Mucosa of descending colon (tissue), 3 donors: ENCODE measurements at regions not wholly inside any gene's neighbourhood (a gene's known extent, or its start where the extent isn't known, plus 50 kb on each side); places are given as distances from the start of the nearest gene placed in this dataset.

Experiments
- ATAC-seq: fragments of 200-7000 bp; cut with Tn5 transposase; one replicate; pipeline ENCODE4 v1.9.1; 2020; ENCODE audit warnings: mild to moderate bottlenecking, moderate library complexity
- DNase-seq, 3 donors: peaks; one replicate each; pipeline ENCODE4 v3.0.0-alpha.2; 2020
- H3K36me3 ChIP-seq: fragments of 200-600 bp; one replicate; pipeline ENCODE4 v1.8.0; 2021; ENCODE audit warnings: low read depth, mild to moderate bottlenecking
- H3K4me1 ChIP-seq: fragments of 200-600 bp; one replicate; pipeline ENCODE4 v1.8.0; 2021; ENCODE audit warnings: low read depth, mild to moderate bottlenecking
- H3K4me3 ChIP-seq: fragments of 200-600 bp; one replicate; pipeline ENCODE4 v1.8.0; 2021; ENCODE audit warnings: mild to moderate bottlenecking
- H3K9me3 ChIP-seq: fragments of 200-600 bp; one replicate; pipeline ENCODE4 v1.8.0; 2021; ENCODE audit warnings: mild to moderate bottlenecking
- CTCF ChIP-seq: fragments of 200-600 bp; IDR thresholded peaks from one replicate; pipeline ENCODE4 v1.8.0; 2022; ENCODE audit warnings: antibody characterized with exemption, mild to moderate bottlenecking
- intact Hi-C, 2 donors: fragments of 100-400 bp; cut with DNase I in 1 of 2; cut with micrococcal nuclease in 1 of 2; formaldehyde crosslinking; loops; one replicate each; pipeline versions ENCODE4 v1.11.0 to v1.11.1; 2022; cut with DNase I, micrococcal nuclease
- donor health status: DM: no; HTN: no; CAD: no; lungs with moderate emphysema.
- donor health status: DM: no; HTN: no; CAD: no.
- donor health status: DM: no; HTN: yes; CAD: no.

GRCh38 chrX:66902081-66902480, 263.2 kb upstream of the EDA2R start:
- DNase-seq (no peak), ATAC-seq (no peak)
- Histone ChIP-seq H3K4me3 (no peak overlapping the region), H3K9me3 (no peaks in the 10 kb centered on the region), H3K4me1 (no peaks in the 10 kb centered on the region), H3K36me3 (no peaks in the 10 kb centered on the region)
- no peak for TF ChIP-seq CTCF
- intact Hi-C loops: no loop called here

GRCh38 chrX:66900886-66901285, 262.0 kb upstream of the EDA2R start:
- Histone ChIP-seq H3K9me3 (no peaks in the 10 kb centered on the region), H3K4me3 (no peak overlapping the region), H3K4me1 (no peaks in the 10 kb centered on the region), H3K36me3 (no peaks in the 10 kb centered on the region)
- intact Hi-C loops: no loop called here
- DNase-seq (peak in 1 of 3 donors; percentile 14), ATAC-seq (peak; percentile 62)
- TF ChIP-seq CTCF: no peak

- ATAC-seq (no peak), DNase-seq (no peak)
- Histone ChIP-seq H3K9me3 (no peaks in the 10 kb centered on the region), H3K4me3 (no peak overlapping the region), H3K36me3 (no peaks in the 10 kb centered on the region), H3K4me1 (no peaks in the 10 kb centered on the region)
- intact Hi-C loops: no loop called here
- no peak for TF ChIP-seq CTCF
Observed at GRCh38 chrX:66892004-66892403, 253.1 kb upstream of the EDA2R start.

GRCh38 chrX:66889418-66889817, 250.5 kb upstream of the EDA2R start:
- Histone ChIP-seq H3K4me1 (no peaks in the 10 kb centered on the region), H3K9me3 (no peaks in the 10 kb centered on the region), H3K36me3 (no peaks in the 10 kb centered on the region), H3K4me3 (no peak overlapping the region)
- intact Hi-C loops: no loop called here
- ATAC-seq (no peak), DNase-seq (no peak)
- no peak for TF ChIP-seq CTCF

GRCh38 chrX:66882101-66882500, 243.2 kb upstream of the EDA2R start:
- intact Hi-C loops: no loop called here
- Histone ChIP-seq H3K4me3 (no peak overlapping the region), H3K4me1 (no peaks in the 10 kb centered on the region), H3K36me3 (no peaks in the 10 kb centered on the region), H3K9me3 (no peaks in the 10 kb centered on the region)
- ATAC-seq (no peak), DNase-seq (no peak)
- TF ChIP-seq CTCF: no peak

- Histone ChIP-seq H3K4me3 (no peak overlapping the region), H3K36me3 (no peaks in the 10 kb centered on the region), H3K9me3 (no peaks in the 10 kb centered on the region), H3K4me1 (no peaks in the 10 kb centered on the region)
- intact Hi-C loops: no loop called here
- no peak for TF ChIP-seq CTCF
- no peak for ATAC-seq
- DNase-seq: no peak
Observed at GRCh38 chrX:66876776-66877175, 237.9 kb upstream of the EDA2R start.
